ENCODE measurements at regions not wholly inside any gene's neighbourhood (a gene's known extent, or its start where the extent isn't known, plus 50 kb on each side); places are given as distances from the start of the nearest gene placed in this dataset.

- no peaks in the 10 kb centered on the region for H3K4me1 ChIP-seq
- no peaks in the 10 kb centered on the region for H3K36me3 ChIP-seq
- H3K27me3 ChIP-seq: no peaks in the 10 kb centered on the region
- no peak for DNase-seq
- peaks cover 0 to 6% (median 3%) of the 10 kb centered on the region in 3 donors for H3K9me3 ChIP-seq
- no peak for TF ChIP-seq CTCF (IDR thresholded peaks at IDR 0.05)
- H3K4me3 ChIP-seq: no peak overlapping the region
- no peak overlapping the region for H3K27ac ChIP-seq
- intact Hi-C loops (cut with DNase I; ENCODE audit: low total_unique reads): no loop called here
Observed at GRCh38 chr13:31588893-31589292, 150.4 kb upstream of the RXFP2 start.

- TF ChIP-seq CTCF (IDR thresholded peaks at IDR 0.05): no peak
- no peaks in the 10 kb centered on the region for H3K9me3 ChIP-seq
- H3K36me3 ChIP-seq: no peaks in the 10 kb centered on the region
- H3K27ac ChIP-seq: no peak overlapping the region
- peaks cover 0 to 4% (median 0%) of the 10 kb centered on the region in 4 donors for H3K4me1 ChIP-seq
- intact Hi-C loops (cut with DNase I; ENCODE audit: low total_unique reads): no loop called here
- no peaks in the 10 kb centered on the region for H3K27me3 ChIP-seq
- no peak overlapping the region for H3K4me3 ChIP-seq
- no peak for DNase-seq
Observed at GRCh38 chr13:31591642-31592233, 147.6 kb upstream of the RXFP2 start.

GRCh38 chr13:31594056-31594455 is 145.3 kb upstream of the RXFP2 start:
- intact Hi-C loops (cut with DNase I; ENCODE audit: low total_unique reads): no loop called here
- DNase-seq: no peak
- no peak for TF ChIP-seq CTCF (IDR thresholded peaks at IDR 0.05)

GRCh38 chr13:31595563-31595962 is 143.8 kb upstream of the RXFP2 start:
- DNase-seq: no peak
- Histone ChIP-seq H3K4me1 (peaks cover 0 to 4% (median 0%) of the 10 kb centered on the region in 4 donors), H3K9me3 (no peaks in the 10 kb centered on the region), H3K4me3 (no peak overlapping the region), H3K27me3 (no peaks in the 10 kb centered on the region), H3K27ac (no peak overlapping the region), H3K36me3 (no peaks in the 10 kb centered on the region)
- intact Hi-C loops (cut with DNase I; ENCODE audit: low total_unique reads): no loop called here
- no peak for TF ChIP-seq CTCF (IDR thresholded peaks at IDR 0.05)

More at GRCh38 chr13:31594056-31594455, 145.3 kb upstream of the RXFP2 start:
- peaks cover 0 to 4% (median 0%) of the 10 kb centered on the region in 4 donors for H3K4me1 ChIP-seq
- H3K27ac ChIP-seq: no peak overlapping the region
- no peaks in the 10 kb centered on the region for H3K9me3 ChIP-seq
- H3K36me3 ChIP-seq: no peaks in the 10 kb centered on the region
- H3K27me3 ChIP-seq: no peaks in the 10 kb centered on the region
- H3K4me3 ChIP-seq: no peak overlapping the region

- intact Hi-C loops (cut with DNase I; ENCODE audit: low total_unique reads): no loop called here
- Histone ChIP-seq H3K4me3 (no peak overlapping the region), H3K9me3 (no peaks in the 10 kb centered on the region), H3K36me3 (no peaks in the 10 kb centered on the region), H3K4me1 (peaks cover 0 to 4% (median 0%) of the 10 kb centered on the region in 4 donors), H3K27me3 (no peaks in the 10 kb centered on the region), H3K27ac (no peak overlapping the region)
- DNase-seq: no peak
- TF ChIP-seq CTCF (IDR thresholded peaks at IDR 0.05): no peak
Observed at GRCh38 chr13:31598990-31599389, 140.3 kb upstream of the RXFP2 start.
